ENCODE measurements at regions not wholly inside any gene's neighbourhood (a gene's known extent, or its start where the extent isn't known, plus 50 kb on each side); places are given as distances from the start of the nearest gene placed in this dataset.

DNA sequence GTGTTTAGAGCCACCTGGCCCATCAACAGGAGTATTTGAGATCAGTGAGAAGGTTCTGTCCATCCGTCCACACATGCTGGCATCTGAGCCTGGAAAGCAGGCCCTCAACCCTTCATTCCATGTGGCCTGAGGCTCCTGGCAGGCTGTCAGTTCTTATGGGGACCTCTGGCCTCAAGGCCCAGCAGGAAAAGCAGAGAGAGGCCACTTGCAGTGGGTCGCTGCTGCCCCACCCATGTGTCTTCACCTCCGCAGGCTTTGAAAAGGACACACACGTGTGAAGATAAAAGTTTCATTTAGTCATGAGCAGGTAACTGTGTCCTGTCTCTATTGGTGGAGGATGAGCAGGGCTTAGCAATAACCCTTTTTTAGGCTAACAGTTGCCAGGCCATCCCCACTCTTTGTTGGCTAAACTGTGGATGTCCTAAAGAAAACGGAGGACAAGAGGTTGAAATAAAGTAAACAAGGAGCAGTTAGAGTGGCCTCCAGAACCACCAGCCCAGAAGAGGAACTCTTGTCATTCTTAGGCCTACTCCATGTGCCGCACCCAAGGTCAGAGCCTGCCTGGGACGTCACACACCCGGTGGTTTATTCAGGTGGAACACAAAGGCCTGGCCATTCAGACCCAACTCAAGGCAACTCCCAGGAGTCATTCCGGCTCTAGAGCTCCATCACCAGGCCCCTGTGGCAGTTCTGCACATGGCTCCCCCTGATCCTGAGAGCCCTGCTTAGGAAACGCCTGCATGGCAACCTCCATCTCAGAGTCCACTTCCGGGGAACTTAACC lies 143.4 kb upstream of the CST7 start:
- DNase-seq (ENCODE audit: extremely low read depth in 1 of 11, low read depth in 9 of 11, low spot score in 4 of 11) = no peak

DNA sequence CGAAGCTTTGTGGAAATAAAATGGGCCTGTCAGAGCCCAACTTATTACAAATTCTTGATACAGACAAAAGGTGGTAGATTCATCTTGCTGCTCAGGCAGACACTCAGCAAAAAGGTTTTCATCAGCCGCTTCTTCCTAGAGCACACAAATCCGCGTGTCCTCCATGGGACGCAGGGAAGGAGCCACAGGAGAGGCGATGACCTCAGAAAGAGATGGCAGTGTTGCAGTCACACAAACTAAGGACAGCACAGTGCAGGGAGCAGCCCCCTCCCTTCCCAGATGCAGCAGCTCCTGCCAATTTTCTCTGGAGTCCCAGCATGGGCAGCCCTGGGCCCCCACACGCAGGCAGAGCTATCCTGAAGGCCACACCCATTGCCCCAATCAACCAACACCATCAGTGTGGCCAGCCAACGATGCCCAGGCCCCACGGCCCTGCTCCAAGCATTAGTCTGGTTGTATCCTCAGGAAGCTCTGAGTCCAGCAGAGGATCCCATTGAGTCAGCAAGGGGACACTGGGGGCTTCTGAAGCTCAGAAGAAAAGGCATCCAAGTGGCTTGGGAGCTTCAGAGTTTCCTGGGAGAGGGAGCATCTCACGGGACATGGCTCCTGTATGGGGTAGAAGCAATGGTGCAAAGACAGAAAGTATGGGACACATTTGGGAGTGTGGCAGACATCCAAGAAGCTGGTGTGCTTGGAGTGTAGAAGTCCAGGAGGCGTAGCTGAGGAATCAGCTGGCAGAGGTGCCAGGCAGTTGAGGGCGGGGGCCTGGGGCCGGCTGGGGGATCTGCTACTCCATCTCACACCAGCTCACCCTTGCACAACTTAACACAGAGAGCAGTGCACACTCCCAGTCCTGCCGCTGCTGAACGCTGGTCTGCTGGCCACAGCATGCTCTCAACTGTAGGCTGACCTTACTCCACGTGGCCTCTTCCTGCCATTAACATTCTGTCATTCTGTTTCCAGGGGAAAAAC lies 142.1 kb upstream of the CST7 start:
- no peak for DNase-seq (ENCODE audit: extremely low read depth in 1 of 11, low read depth in 9 of 11, low spot score in 4 of 11)

DNA sequence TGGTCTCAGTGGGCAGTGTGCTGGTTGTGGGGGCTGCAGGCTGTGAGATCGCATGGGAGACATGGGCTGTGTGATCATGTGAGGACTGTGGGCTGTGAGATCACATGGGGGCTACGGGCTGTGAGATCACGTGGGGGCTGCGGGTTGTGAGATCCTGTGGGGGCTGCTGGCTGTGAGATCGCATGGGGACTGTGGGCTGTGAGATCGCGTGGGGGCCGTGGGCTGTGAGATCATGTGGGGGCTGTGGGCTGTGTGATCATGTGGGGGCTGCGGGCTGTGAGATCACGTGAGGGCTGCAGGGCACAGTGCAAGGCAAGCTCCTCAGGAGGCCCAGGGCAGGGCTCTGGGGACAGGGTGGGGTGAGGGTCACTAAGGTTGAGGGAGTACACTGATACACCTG lies 140.5 kb upstream of the CST7 start:
- DNase-seq (ENCODE audit: extremely low read depth in 1 of 11, low read depth in 9 of 11, low spot score in 4 of 11) = no peak

DNA sequence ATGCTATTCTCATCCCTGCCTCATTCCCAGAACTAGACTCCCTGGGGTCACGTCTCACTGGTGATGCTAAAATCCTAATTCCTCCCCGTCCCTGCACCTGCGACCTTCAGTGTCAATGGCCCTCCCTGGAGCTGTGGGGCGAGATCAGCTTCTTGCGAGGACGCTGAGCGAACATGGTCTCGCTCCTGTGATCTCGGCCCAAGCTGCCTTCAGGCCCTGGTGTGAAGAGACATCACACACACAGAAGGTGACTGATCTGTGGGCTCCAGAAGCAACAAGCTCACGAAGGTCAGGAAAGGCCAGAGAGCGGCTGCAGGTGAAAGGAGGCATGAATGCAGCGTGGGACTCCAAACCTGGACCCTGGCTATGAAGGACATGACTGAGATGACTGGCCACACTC lies 139.5 kb upstream of the CST7 start:
- no peak for DNase-seq (ENCODE audit: extremely low read depth in 1 of 11, low read depth in 9 of 11, low spot score in 4 of 11)

DNA sequence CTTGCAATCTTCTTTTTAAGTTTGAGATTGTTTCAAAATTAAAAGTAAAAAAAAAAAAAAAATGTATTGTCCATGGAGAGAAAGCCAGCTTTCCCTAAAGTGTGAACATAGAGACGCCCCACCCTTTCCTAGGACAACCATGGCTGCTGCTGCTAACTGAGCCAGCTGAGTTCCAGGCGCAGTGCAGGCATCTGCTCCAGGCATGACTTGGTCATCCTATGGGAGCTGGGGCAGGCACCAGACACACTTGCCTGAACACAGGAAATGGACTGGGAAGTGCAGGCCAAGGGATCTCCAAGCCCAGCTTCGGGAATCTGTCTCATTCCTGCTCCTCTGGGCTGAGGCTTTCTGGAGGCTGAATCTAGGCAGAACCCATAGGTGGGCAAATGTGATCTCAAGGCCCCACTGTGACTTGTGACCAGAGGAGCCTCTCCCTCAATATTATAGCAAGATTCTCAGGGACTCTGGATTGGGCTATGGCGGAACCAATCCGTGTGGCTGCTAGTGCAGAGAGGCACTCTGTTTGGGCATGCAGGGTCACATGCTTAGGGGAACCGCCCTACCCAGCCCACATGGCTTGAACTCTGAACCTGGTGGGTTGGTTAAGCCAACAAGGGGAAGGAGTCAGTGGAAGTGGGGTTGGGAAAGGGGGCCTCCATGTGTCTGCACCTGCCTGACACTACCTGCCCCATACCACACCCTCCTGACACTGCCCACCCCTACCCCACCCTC lies 138.2 kb upstream of the CST7 start:
- no peak for DNase-seq (ENCODE audit: extremely low read depth in 1 of 11, low read depth in 9 of 11, low spot score in 4 of 11)

DNA sequence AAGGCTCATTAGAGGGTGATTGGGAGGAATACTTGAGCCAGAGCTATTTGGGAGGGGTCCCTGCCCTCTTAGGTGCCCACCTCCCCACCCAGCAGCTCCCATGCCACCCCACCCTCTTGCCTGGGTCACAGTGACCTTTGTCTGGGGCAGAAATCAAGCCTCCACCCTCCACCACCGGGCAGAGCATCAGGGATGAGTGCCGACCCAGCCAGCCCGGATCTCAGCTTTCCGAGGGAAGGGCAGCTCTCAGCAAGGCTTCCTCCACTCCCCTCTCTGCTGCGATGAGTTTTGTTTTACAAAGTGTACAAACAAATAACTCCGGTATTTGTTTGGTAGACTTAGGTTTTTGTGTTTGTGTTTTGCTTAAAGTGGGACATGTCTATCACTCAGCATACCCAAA lies 136.7 kb upstream of the CST7 start:
- no peak for DNase-seq (ENCODE audit: extremely low read depth in 1 of 11, low read depth in 9 of 11, low spot score in 4 of 11)

DNA sequence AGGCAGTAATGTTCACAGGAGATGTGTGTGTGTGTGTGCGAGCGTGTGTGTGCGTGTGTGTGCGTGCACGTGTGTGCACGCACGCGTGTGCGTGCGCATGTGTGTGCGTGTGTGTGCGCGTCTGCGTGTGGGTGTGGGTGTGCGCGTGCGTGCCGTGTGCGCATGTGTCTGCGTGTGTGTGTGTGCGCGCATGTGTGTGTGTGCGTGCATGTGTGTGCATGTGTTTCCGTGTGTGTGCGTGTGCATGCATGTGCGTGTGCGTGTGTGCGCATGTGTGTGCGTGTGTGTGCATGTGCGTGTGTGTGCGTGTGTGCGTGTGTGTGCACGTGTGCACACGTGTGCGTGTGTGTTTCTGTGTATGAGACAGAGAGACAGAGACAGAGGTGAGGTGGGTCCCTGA lies 136.0 kb upstream of the CST7 start:
- DNase-seq (ENCODE audit: extremely low read depth in 1 of 11, low read depth in 9 of 11, low spot score in 4 of 11) = no peak

DNA sequence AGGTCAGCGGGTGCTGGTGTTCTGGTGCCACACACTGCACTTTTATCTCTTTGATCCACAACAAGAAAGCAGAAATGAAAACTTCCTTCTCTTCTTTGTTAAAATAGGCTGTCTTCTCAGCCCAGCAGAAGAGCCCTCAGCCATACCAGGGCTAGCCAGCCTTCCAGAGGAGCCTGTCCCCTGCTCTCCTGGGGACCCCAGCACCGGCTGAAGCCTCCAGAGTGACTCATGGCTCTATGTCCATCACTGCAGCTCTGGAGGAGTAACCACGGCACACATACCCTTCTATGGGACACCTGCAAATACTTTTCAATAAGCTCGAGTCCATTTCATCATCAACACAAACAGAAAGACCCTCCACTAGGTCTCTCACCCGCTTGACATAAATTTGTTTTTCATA lies 135.6 kb upstream of the CST7 start:
- no peak for DNase-seq (ENCODE audit: extremely low read depth in 1 of 11, low read depth in 9 of 11, low spot score in 4 of 11)

DNA sequence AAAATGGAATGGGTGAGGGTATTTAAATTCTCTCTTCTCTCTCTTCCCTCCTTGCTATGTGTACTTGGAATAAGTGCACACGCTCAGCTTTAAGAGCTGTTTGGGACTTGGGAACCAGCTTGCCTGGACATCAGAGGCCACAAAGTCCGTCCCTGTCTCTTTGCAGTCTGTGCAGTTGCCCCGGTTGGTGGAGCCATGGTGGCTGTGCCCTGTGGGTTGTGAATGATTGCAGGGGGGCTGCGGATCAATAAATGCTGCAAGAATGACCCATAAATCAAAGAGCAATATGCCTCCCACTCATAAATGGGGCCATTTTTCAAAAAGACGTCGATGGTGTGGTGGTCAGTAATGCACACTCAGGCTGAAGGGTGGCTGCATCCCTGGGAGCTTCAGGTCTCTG lies 135.1 kb upstream of the CST7 start:
- no peak for DNase-seq (ENCODE audit: extremely low read depth in 1 of 11, low read depth in 9 of 11, low spot score in 4 of 11)

DNA sequence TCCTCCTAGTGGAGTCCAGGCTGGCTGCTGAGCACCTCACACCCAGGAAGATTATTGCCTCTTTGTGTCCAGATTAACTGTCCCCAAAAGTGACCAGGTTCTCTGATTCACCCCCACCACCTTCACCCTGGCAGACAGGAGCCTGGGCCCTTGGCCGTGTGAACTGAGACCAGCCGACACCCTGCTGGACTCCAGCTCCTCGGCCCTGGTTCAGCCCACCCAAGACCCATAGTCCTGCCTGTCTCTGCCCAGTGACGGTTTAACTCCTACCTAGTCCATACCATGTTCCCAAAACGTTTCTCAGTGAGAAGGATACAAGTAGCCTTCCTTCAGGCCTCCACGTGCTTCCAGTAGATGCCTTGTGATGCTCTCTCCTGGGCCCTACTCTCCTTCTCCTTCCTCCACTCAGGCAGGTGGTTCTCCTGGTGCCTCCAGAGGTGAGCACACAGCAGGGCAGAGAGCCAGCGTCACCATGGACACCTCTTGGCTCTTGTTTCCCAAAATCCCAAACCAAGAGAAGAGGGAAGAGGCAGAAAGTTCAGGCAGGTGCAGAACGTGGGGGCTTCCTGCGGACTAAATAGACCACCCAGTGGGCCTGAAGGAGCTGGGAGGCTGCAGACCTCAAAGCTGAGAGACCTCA lies 134.4 kb upstream of the CST7 start:
- no peak for DNase-seq (ENCODE audit: extremely low read depth in 1 of 11, low read depth in 9 of 11, low spot score in 4 of 11)

DNA sequence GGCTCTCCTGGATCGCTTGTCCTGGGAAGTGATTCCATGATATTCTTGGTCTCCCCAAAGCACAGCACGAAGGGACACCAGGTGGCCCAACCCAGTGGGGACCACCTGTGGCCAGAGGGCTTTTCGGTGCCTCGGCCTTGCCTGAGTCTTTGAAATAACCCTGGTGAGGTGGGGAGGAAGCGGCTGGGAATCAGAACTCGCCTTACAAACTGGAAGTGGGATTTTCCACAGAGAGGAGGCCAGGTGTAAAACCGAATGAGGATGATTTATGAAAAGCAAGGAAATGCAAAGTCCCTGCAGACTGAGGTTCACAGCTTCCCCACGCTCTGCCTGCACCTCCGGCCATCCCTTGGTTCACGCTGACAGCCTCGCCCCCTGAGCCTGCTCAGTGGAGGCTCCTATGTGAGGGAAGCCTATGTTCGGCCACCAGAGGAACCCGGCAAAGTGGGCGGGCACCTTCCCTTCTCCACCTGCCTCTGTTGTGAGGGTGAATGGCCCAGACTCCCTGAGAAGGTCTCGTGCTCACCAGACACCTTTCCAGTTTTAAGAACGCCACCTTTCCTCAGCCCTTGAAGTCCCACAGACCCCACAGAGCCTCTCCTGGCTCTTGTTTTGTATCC lies 133.8 kb upstream of the CST7 start:
- no peak for DNase-seq (ENCODE audit: extremely low read depth in 1 of 11, low read depth in 9 of 11, low spot score in 4 of 11)

DNA sequence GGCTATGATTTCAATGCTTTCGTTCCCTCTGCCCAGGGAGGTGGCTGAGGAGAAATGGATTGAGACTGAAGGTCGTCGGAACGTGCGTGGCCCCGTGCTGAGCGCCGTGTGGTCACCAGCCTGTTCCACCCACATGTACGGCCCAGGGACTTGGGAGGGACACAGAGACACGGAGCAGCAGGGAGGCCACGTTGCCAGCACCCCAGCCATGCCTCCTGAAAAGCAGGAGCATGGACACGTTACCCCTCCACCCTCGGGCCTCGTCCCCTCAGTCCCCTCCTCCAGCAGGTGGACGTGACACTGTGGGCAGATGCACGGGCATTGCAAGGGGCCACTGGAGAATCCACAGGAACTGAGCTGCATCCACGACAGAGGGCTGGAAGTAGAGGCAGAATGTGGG lies 133.1 kb upstream of the CST7 start:
- DNase-seq (ENCODE audit: extremely low read depth in 1 of 11, low read depth in 9 of 11, low spot score in 4 of 11) = no peak

DNA sequence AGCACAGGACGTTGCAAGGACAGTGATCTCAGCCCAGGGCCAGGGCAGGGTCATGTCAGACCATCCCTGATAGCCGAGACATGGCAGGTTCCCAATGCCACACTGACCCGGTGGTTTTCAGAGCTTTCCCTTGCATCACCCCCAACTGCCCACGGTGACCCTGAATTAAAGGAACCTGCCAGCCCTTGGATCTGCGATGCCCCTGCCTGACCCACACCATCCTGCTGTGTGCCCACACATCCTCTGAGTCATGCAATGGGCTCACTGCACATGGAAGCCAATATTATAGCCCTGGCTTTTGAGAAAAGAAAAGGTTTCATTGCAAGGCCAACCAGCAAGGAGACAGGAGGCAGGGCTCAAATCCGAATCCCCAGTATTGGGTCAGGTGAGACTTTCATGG lies 132.6 kb upstream of the CST7 start:
- DNase-seq (ENCODE audit: extremely low read depth in 1 of 11, low read depth in 9 of 11, low spot score in 4 of 11) = no peak

DNA sequence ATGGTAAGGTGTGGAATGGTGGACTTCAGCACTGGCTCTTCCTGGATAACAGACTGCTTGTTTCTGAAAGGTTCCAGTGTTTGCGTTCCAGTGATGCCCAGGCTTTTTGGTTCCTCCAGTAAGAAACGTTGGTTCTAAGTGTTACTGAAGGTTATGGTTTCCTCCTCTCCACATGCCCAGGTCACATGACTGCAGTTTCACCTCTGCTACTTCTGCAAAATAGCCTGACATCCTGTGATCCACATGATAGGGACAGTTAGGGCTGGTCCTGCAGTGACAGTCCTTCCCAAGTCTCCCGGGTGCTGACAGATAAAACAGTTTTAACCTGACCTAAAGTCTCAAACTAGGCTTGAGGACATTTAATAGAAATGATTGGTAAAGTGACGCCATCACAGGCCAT lies 132.2 kb upstream of the CST7 start:
- no peak for DNase-seq (ENCODE audit: extremely low read depth in 1 of 11, low read depth in 9 of 11, low spot score in 4 of 11)

DNA sequence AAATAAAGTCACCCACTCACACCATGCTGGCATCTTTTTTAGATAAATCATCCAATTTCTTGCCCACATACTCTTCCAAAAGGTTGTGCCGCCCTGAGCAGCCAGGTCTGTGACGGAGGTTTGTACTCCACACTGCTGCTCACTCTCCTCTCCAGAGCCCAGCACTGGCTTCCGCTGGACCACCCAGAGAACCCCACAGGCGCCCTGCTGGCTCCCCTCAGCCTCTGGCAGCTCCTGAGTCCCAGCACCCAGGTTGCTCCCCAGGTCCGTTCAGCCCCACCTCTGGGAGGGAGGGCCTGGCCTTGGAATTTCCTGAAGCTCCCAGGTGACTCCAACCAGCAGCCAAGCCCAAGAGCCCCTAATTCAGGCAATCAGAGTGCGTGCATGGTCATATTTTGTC lies 131.7 kb upstream of the CST7 start:
- no peak for DNase-seq (ENCODE audit: extremely low read depth in 1 of 11, low read depth in 9 of 11, low spot score in 4 of 11)

DNA sequence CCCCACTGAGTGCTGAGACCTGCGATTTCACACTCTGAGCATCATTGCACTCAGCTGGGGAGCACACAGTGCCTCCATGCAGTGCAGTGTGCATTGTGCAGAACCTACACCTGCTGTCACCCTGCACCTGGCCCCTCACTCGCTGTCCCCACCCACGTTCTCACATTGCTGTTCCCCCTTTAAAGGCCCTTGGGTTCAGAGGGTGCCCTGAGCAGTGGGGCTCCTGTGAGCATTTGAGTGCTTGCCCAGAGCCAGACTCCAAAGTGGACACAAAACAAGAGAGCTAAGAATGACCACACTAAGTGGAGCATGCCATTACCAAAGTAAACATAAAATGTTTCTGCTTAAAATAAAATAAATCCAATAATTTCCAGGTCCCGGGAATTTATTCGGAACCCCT lies 131.0 kb upstream of the CST7 start:
- DNase-seq (ENCODE audit: extremely low read depth in 1 of 11, low read depth in 9 of 11, low spot score in 4 of 11) = no peak

DNA sequence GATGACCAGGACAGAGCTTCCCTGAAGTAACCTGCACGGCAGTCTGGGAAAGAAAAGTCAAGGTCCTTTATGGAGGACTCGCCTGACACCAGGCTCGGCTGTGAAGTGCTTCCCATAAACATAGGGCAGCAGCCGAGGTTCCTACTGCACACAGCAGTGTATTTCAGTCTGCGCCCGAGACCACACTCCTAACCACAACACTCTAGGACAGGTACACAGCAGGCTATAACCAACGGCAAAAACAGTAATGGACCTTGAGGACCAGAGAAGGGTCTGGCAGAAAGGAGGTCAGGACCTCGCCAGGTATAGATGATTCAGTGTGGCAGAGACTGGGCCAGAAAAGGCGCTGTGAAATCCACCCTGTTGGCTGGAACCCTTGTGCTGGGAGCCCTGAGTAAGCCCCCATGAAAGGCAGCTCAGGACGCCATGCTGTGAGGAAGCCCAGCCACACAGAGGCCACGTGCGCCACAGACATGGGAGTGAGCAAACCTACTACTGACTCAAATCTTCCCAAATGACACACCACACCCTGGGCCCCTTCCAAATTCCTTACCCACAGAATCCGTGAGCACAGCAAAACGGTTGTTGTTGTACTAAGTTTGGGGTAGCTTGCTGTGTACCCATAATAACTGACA lies 129.6 kb upstream of the CST7 start:
- no peak for DNase-seq (ENCODE audit: extremely low read depth in 1 of 11, low read depth in 9 of 11, low spot score in 4 of 11)

DNA sequence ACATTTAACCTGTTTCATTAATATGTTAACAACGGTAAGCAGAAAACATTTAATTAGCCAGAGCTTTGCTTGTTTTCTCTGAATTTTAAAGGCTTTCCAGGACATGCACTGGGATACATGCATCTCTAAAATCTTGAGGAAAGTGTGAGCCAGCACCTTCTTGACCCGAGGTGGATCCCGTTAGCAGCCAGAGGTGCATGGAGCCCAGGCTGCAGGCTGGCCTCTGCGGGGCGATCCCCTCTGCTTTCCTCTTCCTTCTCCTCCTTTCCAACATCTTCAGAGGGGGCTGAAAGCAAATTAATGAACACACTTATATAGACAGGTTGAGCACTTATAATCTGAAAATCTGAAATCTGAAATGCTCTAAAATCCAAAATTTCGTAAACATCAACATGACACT lies 128.7 kb upstream of the CST7 start:
- DNase-seq (ENCODE audit: extremely low read depth in 1 of 11, low read depth in 9 of 11, low spot score in 4 of 11) = no peak

DNA sequence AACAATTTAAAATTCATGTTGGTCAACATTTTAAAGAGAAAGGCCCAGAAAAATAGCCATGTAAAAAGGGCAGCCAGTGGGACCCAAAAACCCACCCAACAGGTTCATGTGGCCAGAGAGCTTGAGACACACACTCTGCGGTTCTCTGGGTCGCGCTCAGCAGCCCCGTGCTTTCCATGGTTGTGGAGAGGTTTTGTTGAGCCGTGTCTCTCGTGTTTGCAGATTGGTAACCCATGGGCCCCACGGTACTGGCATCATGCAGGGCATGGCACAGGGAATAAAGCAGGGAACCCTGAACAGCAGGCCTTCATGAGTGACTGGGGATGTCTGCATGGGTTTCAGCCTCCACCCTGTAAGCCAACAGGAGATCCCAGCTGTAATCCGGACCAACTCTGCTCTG lies 127.7 kb upstream of the CST7 start:
- DNase-seq (ENCODE audit: extremely low read depth in 1 of 11, low read depth in 9 of 11, low spot score in 4 of 11) = no peak

Data from renal cortex interstitium (tissue), 11 donors.